ENCODE measurements at regions not wholly inside any gene's neighbourhood (a gene's known extent, or its start where the extent isn't known, plus 50 kb on each side); places are given as distances from the start of the nearest gene placed in this dataset.
"Not testable (repeated sequence)": the region's sequence is repeated elsewhere in the genome, so short reads cannot be mapped to it uniquely, and the experiment has no call there.

- in situ Hi-C loops (cut with MboI; ENCODE audit: low sequenced_read_pairs): no loop called here
These were observed 50.4 kb downstream of the KATNIP start for GRCh38 chr16:27600381-27600780.

- in situ Hi-C loops (cut with MboI; ENCODE audit: low sequenced_read_pairs): no loop called here
These were observed 52.2 kb downstream of the KATNIP start for GRCh38 chr16:27602103-27602502.

GRCh38 chr16:27605500-27606106 is 55.7 kb downstream of the KATNIP start:
- in situ Hi-C loops (cut with MboI; ENCODE audit: low sequenced_read_pairs): not testable (repeated sequence)

- in situ Hi-C loops (cut with MboI; ENCODE audit: low sequenced_read_pairs): no loop called here
These were observed 61.4 kb downstream of the KATNIP start for GRCh38 chr16:27611340-27611739.

- in situ Hi-C loops (cut with MboI; ENCODE audit: low sequenced_read_pairs): no loop called here
These were observed 63.4 kb downstream of the KATNIP start for GRCh38 chr16:27613238-27613791.

- in situ Hi-C loops (cut with MboI; ENCODE audit: low sequenced_read_pairs): no loop called here
These were observed 67.7 kb downstream of the KATNIP start for GRCh38 chr16:27617665-27618064.

- in situ Hi-C loops (cut with MboI; ENCODE audit: low sequenced_read_pairs): no loop called here
These were observed 68.2 kb downstream of the KATNIP start for GRCh38 chr16:27618165-27618564.

GRCh38 chr16:27618606-27619327 is 68.8 kb downstream of the KATNIP start:
- in situ Hi-C loops (cut with MboI; ENCODE audit: low sequenced_read_pairs): no loop called here

- in situ Hi-C loops (cut with MboI; ENCODE audit: low sequenced_read_pairs): no loop called here
These were observed 70.6 kb downstream of the KATNIP start for GRCh38 chr16:27620541-27620940.

- in situ Hi-C loops (cut with MboI; ENCODE audit: low sequenced_read_pairs): no loop called here
These were observed 74.5 kb downstream of the KATNIP start for GRCh38 chr16:27624154-27625049.

GRCh38 chr16:27625050-27625697 is 75.2 kb downstream of the KATNIP start:
- in situ Hi-C loops (cut with MboI; ENCODE audit: low sequenced_read_pairs): no loop called here

- in situ Hi-C loops (cut with MboI; ENCODE audit: low sequenced_read_pairs): no loop called here
These were observed 77.2 kb downstream of the KATNIP start for GRCh38 chr16:27627136-27627535.

GRCh38 chr16:27628241-27628942 is 78.4 kb downstream of the KATNIP start:
- in situ Hi-C loops (cut with MboI; ENCODE audit: low sequenced_read_pairs): no loop called here

GRCh38 chr16:27628943-27629462 is 79.1 kb downstream of the KATNIP start:
- in situ Hi-C loops (cut with MboI; ENCODE audit: low sequenced_read_pairs): not testable (repeated sequence)

GRCh38 chr16:27632216-27632615 is 82.3 kb downstream of the KATNIP start:
- in situ Hi-C loops (cut with MboI; ENCODE audit: low sequenced_read_pairs): no loop called here

- in situ Hi-C loops (cut with MboI; ENCODE audit: low sequenced_read_pairs): no loop called here
These were observed 83.3 kb downstream of the KATNIP start for GRCh38 chr16:27633221-27633620.

- in situ Hi-C loops (cut with MboI; ENCODE audit: low sequenced_read_pairs): no loop called here
These were observed 83.8 kb downstream of the KATNIP start for GRCh38 chr16:27633721-27634120.

- in situ Hi-C loops (cut with MboI; ENCODE audit: low sequenced_read_pairs): no loop called here
These were observed 84.8 kb downstream of the KATNIP start for GRCh38 chr16:27634779-27635178.

- in situ Hi-C loops (cut with MboI; ENCODE audit: low sequenced_read_pairs): no loop called here
These were observed 86.7 kb downstream of the KATNIP start for GRCh38 chr16:27636453-27637240.
